B cell (primary cell): ENCODE measurements at regions not wholly inside any gene's neighbourhood (a gene's known extent, or its start where the extent isn't known, plus 50 kb on each side); places are given as distances from the start of the nearest gene placed in this dataset.

Experiments
- ATAC-seq: fragments of 200-7000 bp; cut with Tn5 transposase; one replicate; pipeline ENCODE4 v1.10.0; 2021; ENCODE audit warnings: low read depth, mild to moderate bottlenecking, moderate number of reproducible peaks, moderate library complexity
- CTCF ChIA-PET: fragments of 350-600 bp; sonication (Branson Sonifier 250); formaldehyde crosslinking; loops from one replicate; lab custom pipeline; 2021; ENCODE audit warnings: antibody characterized with exemption, inconsistent platforms; lab: Charles Lee
- POLR2A ChIA-PET: fragments of 350-600 bp; sonication (Branson Sonifier 250); formaldehyde crosslinking; loops from one replicate; lab custom pipeline; 2021; ENCODE audit warnings: antibody characterized with exemption; lab: Charles Lee
- DNase-seq: peaks from one replicate; pipeline ENCODE4 v3.0.0; 2013
- H2AFZ ChIP-seq: 2 replicates; pipeline ENCODE4 v1.6.1; 2012; ENCODE audit warnings: mild to moderate bottlenecking, low read depth, low read length; ENCODE audit not compliant: insufficient read depth, poor library complexity, severe bottlenecking
- H3K27ac ChIP-seq, 2 donors: 1 replicate in 1 of 2; 2 replicates in 1 of 2; pipeline ENCODE4 v1.5.1; 2012 to 2013; ENCODE audit warnings: low read length in 2 of 2, mild to moderate bottlenecking in 2 of 2, moderate library complexity in 1 of 2
- H3K27me3 ChIP-seq, 4 experiments: fragments of 200-600 bp in 1 of 4; sonication (generic) in 1 of 4; replicated peaks in 1 of 4; 1 replicate in 2 of 4; 2 replicates in 2 of 4; pipeline versions ENCODE4 v1.6.1 to v1.7.0; 2013 to 2016; ENCODE audit warnings: low read length in 3 of 4, mild to moderate bottlenecking in 2 of 4, mixed read lengths in 1 of 4, moderate library complexity in 1 of 4; ENCODE audit not compliant: insufficient read depth in 4 of 4, control insufficient read depth in 3 of 4; ENCODE audit errors: control extremely low read depth in 1 of 4
- H3K36me3 ChIP-seq, 2 experiments: replicated peaks in 1 of 2; 1 replicate in 1 of 2; 2 replicates in 1 of 2; pipeline versions ENCODE4 v1.6.1 to v1.7.1; 2013; ENCODE audit warnings: low read length in 1 of 2; ENCODE audit not compliant: insufficient read depth in 2 of 2, control insufficient read depth in 1 of 2; ENCODE audit errors: control extremely low read depth in 1 of 2, extremely low read depth in 1 of 2
- H3K4me1 ChIP-seq, 2 donors: fragments of 200-600 bp in 1 of 2; sonication (generic) in 1 of 2; 1 replicate in 1 of 2; 2 replicates in 1 of 2; pipeline versions ENCODE4 v1.5.1 to v1.6.1; 2013 to 2017; ENCODE audit warnings: low read length in 2 of 2; ENCODE audit not compliant: control insufficient read depth in 2 of 2, insufficient read depth in 2 of 2
- H3K4me2 ChIP-seq: replicated peaks from 2 replicates; pipeline ENCODE3; 2012; ENCODE audit warnings: mild to moderate bottlenecking, low read depth, low read length; ENCODE audit not compliant: poor library complexity, severe bottlenecking
- H3K4me3 ChIP-seq, 5 experiments: fragments of 200-600 bp in 1 of 5; sonication (generic) in 1 of 5; 1 replicate in 3 of 5; 2 replicates in 2 of 5; pipeline versions ENCODE4 v1.5.1 to v1.7.0; 2011 to 2016; ENCODE audit warnings: low read length in 4 of 5, mild to moderate bottlenecking in 4 of 5, low read depth in 2 of 5, control low read depth in 1 of 5, moderate library complexity in 1 of 5; ENCODE audit not compliant: insufficient read depth in 1 of 5; ENCODE audit errors: control extremely low read depth in 1 of 5, extremely low read depth in 1 of 5
- H3K79me2 ChIP-seq: fragments of 200-600 bp; sonication (generic); one replicate; pipeline ENCODE4 v1.6.0; 2016; ENCODE audit warnings: low read length; ENCODE audit not compliant: control insufficient read depth, insufficient read depth
- H3K9ac ChIP-seq: fragments of 200-600 bp; sonication (generic); 2 replicates; pipeline ENCODE4 v1.6.1; 2017; ENCODE audit warnings: mild to moderate bottlenecking, low read length, moderate library complexity
- H3K9me3 ChIP-seq, 3 donors: one replicate each; pipeline versions ENCODE4 v1.6.1 to v1.7.1; 2013; ENCODE audit warnings: low read length in 2 of 3; ENCODE audit not compliant: control insufficient read depth in 2 of 3, insufficient read depth in 1 of 3; ENCODE audit errors: control extremely low read depth in 1 of 3
- H4K20me1 ChIP-seq: 2 replicates; pipeline ENCODE4 v1.6.0; 2012; ENCODE audit warnings: mild to moderate bottlenecking, low read length; ENCODE audit not compliant: insufficient read depth, control insufficient read depth, poor library complexity, severe bottlenecking
- H3K27ac Mint-ChIP-seq: one replicate; pipeline ENCODE4 v1.8.0; 2021; ENCODE audit warnings: mixed read lengths
- H3K27me3 Mint-ChIP-seq: one replicate; pipeline ENCODE4 v1.8.0; 2021; ENCODE audit warnings: mixed read lengths
- H3K4me1 Mint-ChIP-seq: one replicate; pipeline ENCODE4 v1.8.0; 2021; ENCODE audit warnings: mixed read lengths
- H3K4me3 Mint-ChIP-seq: one replicate; pipeline ENCODE4 v1.8.0; 2021; ENCODE audit warnings: mixed read lengths
- H3K9me3 Mint-ChIP-seq: one replicate; pipeline ENCODE4 v1.8.0; 2022; ENCODE audit warnings: mixed read lengths; ENCODE audit not compliant: insufficient read depth
- CTCF ChIP-seq: fragments of 200-600 bp; IDR thresholded peaks from one replicate; pipeline ENCODE4 v1.8.0; 2022; ENCODE audit warnings: antibody characterized with exemption, mild to moderate bottlenecking
- EZH2 ChIP-seq: IDR thresholded peaks from 2 replicates; pipeline ENCODE4 v1.6.1; 2012; ENCODE audit warnings: borderline replicate concordance, low read depth, mild to moderate bottlenecking, moderate library complexity, low read length; ENCODE audit not compliant: insufficient read depth, poor library complexity, severe bottlenecking
- WGBS: methylation state at CpG from one replicate; pipeline ENCODE4 v1.1.5; 2013; ENCODE audit warnings: missing lambda C conversion rate; ENCODE audit not compliant: insufficient coverage; 5-methylcytosine and 5-hydroxymethylcytosine counted together
- intact Hi-C: fragments of 100-400 bp; cut with micrococcal nuclease; formaldehyde crosslinking; loops from one replicate; pipeline ENCODE4 v1.10.0; 2022

GRCh38 chr1:43058545-43059360 is 100.1 kb upstream of the SLC2A1 start:
- ATAC-seq = no peak

More at GRCh38 chr1:43058545-43059360, 100.1 kb upstream of the SLC2A1 start:
- intact Hi-C loops = no loop called here
- H3K9ac ChIP-seq = no peak overlapping the region
- no peaks in the 10 kb centered on the region for H3K27me3 ChIP-seq
- peak overlapping the region; percentile 52 for H2AFZ ChIP-seq
- H3K9me3 Mint-ChIP-seq = no peaks in the 10 kb centered on the region
- no peaks in the 10 kb centered on the region for H3K79me2 ChIP-seq
- H3K4me2 ChIP-seq = peak overlapping the region; percentile 30
- H3K27ac ChIP-seq = no peak overlapping the region
- H3K27me3 Mint-ChIP-seq = peaks cover 42% of the 10 kb centered on the region
- peaks cover 13% of the 10 kb centered on the region for H3K4me1 Mint-ChIP-seq
- peaks cover 0 to 5% of the 10 kb centered on the region in 2 donors for H3K4me1 ChIP-seq
- ChIA-PET CTCF (interaction anchor here (2.7 to 2.8 kb wide), 2 partner anchors 14 to 146 kb away, joined by 9 to 16 read pairs; no protein-coding TSS in a partner anchor), POLR2A (no interaction called here)
- no peaks in the 10 kb centered on the region for H3K36me3 ChIP-seq
- H3K9me3 ChIP-seq = peaks cover 0 to 3% (median 0%) of the 10 kb centered on the region in 3 donors
- DNase-seq = no peak
- no peak overlapping the region for H3K4me3 ChIP-seq
- 13% methylated on average over 9 of the region's 12 CpGs for WGBS
- H3K4me3 Mint-ChIP-seq = no peak overlapping the region
- no peak for TF ChIP-seq CTCF
- no peak for TF ChIP-seq EZH2
- H4K20me1 ChIP-seq = no peaks in the 10 kb centered on the region
- no peak overlapping the region for H3K27ac Mint-ChIP-seq
